ENCODE measurements at regions not wholly inside any gene's neighbourhood (a gene's known extent, or its start where the extent isn't known, plus 50 kb on each side); places are given as distances from the start of the nearest gene placed in this dataset.

- Histone ChIP-seq H3K4me2 (ENCODE audit: low read depth, low read length) (no peak overlapping the region), H2AFZ (replicated peaks; ENCODE audit: low read length, poor library complexity) (no peak overlapping the region), H3K79me1 (ENCODE audit: low read depth in 1 of 2, low read length in 2 of 2) (no peaks in the 10 kb centered on the region), H3K18ac (ENCODE audit: low read depth, low read length) (no peak overlapping the region), H3K23ac (ENCODE audit: low read depth, low read length) (no peak overlapping the region), H3K4me3 (ENCODE audit: insufficient read depth, low read depth, low read length) (no peak overlapping the region), H3K9ac (ENCODE audit: low read depth, low read length) (no peak overlapping the region), H2BK120ac (ENCODE audit: low read depth, low read length) (no peak overlapping the region), H3K56ac (ENCODE audit: extremely low read depth, insufficient read depth, low read length) (no peak overlapping the region), H3K36me3 (ENCODE audit: control insufficient read depth, insufficient read depth, low read length) (no peaks in the 10 kb centered on the region), H3K4ac (ENCODE audit: low read depth, low read length) (no peak overlapping the region), H4K8ac (ENCODE audit: low read depth in 2 of 2, low read length in 2 of 2) (no peak overlapping the region), H3K4me1 (ENCODE audit: control insufficient read depth, insufficient read depth, low read length) (no peaks in the 10 kb centered on the region), H4K5ac (ENCODE audit: low read depth, low read length) (no peak overlapping the region), H2BK15ac (ENCODE audit: low read depth, low read length) (no peak overlapping the region), H3K9me3 (ENCODE audit: control insufficient read depth, insufficient read depth, low read length) (peaks cover 10% of the 10 kb centered on the region), H3K9me1 (ENCODE audit: insufficient read depth, low read length) (no peaks in the 10 kb centered on the region), H3K27ac (ENCODE audit: insufficient read depth, low read length) (no peak overlapping the region), H2BK5ac (ENCODE audit: low read depth, low read length, poor library complexity, severe bottlenecking) (no peak overlapping the region), H3K14ac (replicated peaks; ENCODE audit: low read depth, low read length) (no peak overlapping the region), H2AK9ac (replicated peaks; ENCODE audit: low read depth, low read length, poor library complexity) (no peak overlapping the region), H3K27me3 (ENCODE audit: control insufficient read depth, insufficient read depth, low read length) (no peaks in the 10 kb centered on the region), H2BK20ac (ENCODE audit: low read depth, low read length) (no peak overlapping the region), H4K20me1 (ENCODE audit: insufficient read depth, low read length) (no peaks in the 10 kb centered on the region), H4K91ac (ENCODE audit: insufficient read depth, low read depth, low read length) (no peak overlapping the region), H2AK5ac (ENCODE audit: low read depth, low read length) (no peak overlapping the region)
- intact Hi-C loops (cut with micrococcal nuclease), result no loop called here
- dilution Hi-C loops (cut with HindIII; ENCODE audit: low sequenced_read_pairs, unreplicated experiment), result no loop called here
- ChIA-PET POLR2A (ENCODE audit: unreplicated experiment) (no interaction called here), CTCF (no interaction called here)
- no TSS peak for BruUV-seq (replicated peaks)
- DNase-seq (no peak), ATAC-seq (ENCODE audit: low read depth) (no peak)
- no CpG with 5 or more reads among the region's 1 CpG for WGBS, 2 experiments (ENCODE audit: extremely low coverage in 2 of 2, insufficient read length in 1 of 2)
- TF ChIP-seq NFE2L2 (IDR thresholded peaks at IDR 0.05; ENCODE audit: low read depth, low read length) (no peak), FOS (IDR thresholded peaks at IDR 0.05; ENCODE audit: low read depth, low read length) (no peak), USF2 (IDR thresholded peaks at IDR 0.05; ENCODE audit: low read depth, low read length) (no peak)
- in situ Hi-C loops (cut with MboI; ENCODE audit: low sequenced_read_pairs), result no loop called here
These were observed 442.6 kb upstream of the ZNF507 start for GRCh38 chr19:31902821-31903220.

Data from IMR-90 (cell line).